Thyroid gland (tissue), 4 donors: ENCODE measurements at regions not wholly inside any gene's neighbourhood (a gene's known extent, or its start where the extent isn't known, plus 50 kb on each side); places are given as distances from the start of the nearest gene placed in this dataset.
"Not testable (repeated sequence)": the region's sequence is repeated elsewhere in the genome, so short reads cannot be mapped to it uniquely, and the experiment has no call there.

Experiments used
- DNase-seq, 2 donors: peaks; one replicate each; pipeline ENCODE4 v3.0.0-alpha.2; 2019
- H3K27ac ChIP-seq, 3 donors: fragments of 200-600 bp; sonication (generic); 1 replicate in 2 of 3; 2 replicates in 1 of 3; pipeline ENCODE4 v1.5.1; 2016 to 2019; ENCODE audit warnings: mild to moderate bottlenecking in 1 of 3, moderate library complexity in 1 of 3
- H3K27me3 ChIP-seq: fragments of 200-600 bp; sonication (generic); one replicate; pipeline ENCODE4 v1.5.1; 2019
- H3K36me3 ChIP-seq, 2 donors: fragments of 200-600 bp; sonication (generic); one replicate each; pipeline ENCODE4 v1.5.1; 2016 to 2019
- H3K4me1 ChIP-seq, 2 donors: fragments of 200-600 bp; sonication (generic); one replicate each; pipeline ENCODE4 v1.5.1; 2017 to 2019
- H3K4me3 ChIP-seq, 3 donors: fragments of 200-600 bp; sonication (generic); replicated peaks in 1 of 3; 1 replicate in 2 of 3; 2 replicates in 1 of 3; pipeline ENCODE4 v1.5.1; 2016; ENCODE audit warnings: mild to moderate bottlenecking in 1 of 3
- H3K9me3 ChIP-seq: fragments of 200-600 bp; sonication (generic); one replicate; pipeline ENCODE4 v1.5.1; 2017
- CTCF ChIP-seq, 6 experiments: fragments of 200-600 bp in 3 of 6; fragments of 450-650 bp in 3 of 6; sonication (generic) in 3 of 6; IDR thresholded peaks; one replicate each; pipeline ENCODE4 v1.5.1; 2016 to 2019; ENCODE audit warnings: antibody characterized with exemption in 6 of 6, mild to moderate bottlenecking in 2 of 6, inconsistent platforms in 1 of 6, moderate library complexity in 1 of 6
- POLR2A ChIP-seq, 2 donors: fragments of 450-650 bp; IDR thresholded peaks; one replicate each; pipeline ENCODE4 v1.6.1; 2017; ENCODE audit warnings: antibody characterized with exemption in 2 of 2, mild to moderate bottlenecking in 2 of 2, moderate library complexity in 1 of 2
- WGBS, 2 donors: methylation state at CpG; one replicate each; pipeline ENCODE4 v1.1.5; 2017; 5-methylcytosine and 5-hydroxymethylcytosine counted together
- intact Hi-C: fragments of 100-400 bp; cut with DNase I; formaldehyde crosslinking; loops from one replicate; pipeline ENCODE4 v1.15.1; 2023

GRCh38 chr12:89154743-89155499 is 197.4 kb downstream of the DUSP6 start:
- DNase-seq: no peak
- H3K9me3 ChIP-seq: no peaks in the 10 kb centered on the region
- H3K27me3 ChIP-seq: no peaks in the 10 kb centered on the region
- TF ChIP-seq POLR2A (IDR thresholded peaks at IDR 0.05) (no peak), CTCF (IDR thresholded peaks at IDR 0.05) (no peak)
- no peak overlapping the region for H3K27ac ChIP-seq
- 83 to 95% methylated on average over 4 of the region's 4 CpGs for WGBS, 2 donors
- H3K36me3 ChIP-seq: no peaks in the 10 kb centered on the region
- no peaks in the 10 kb centered on the region for H3K4me1 ChIP-seq
- intact Hi-C loops: no loop called here
- H3K4me3 ChIP-seq: no peak overlapping the region

DNA sequence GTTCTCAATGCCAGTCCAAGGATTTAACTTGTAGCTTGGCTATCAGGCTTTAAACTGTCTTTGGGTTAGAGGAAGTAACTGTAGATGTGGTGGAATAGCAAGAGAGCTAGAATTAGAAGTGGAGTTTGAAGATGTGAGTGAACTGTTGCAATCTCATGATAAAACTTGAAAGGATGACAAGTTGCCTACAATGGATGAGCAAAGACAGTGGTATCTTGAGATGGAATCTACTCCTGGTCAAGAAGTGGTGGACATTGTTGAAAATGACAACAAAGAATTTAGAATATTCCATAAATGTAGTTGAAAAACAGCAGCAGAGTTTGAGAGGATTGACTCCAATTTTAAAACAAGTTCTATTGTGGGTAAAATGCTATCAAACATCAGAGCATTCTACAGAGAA is 199.0 kb downstream of the DUSP6 start:
- no peak for DNase-seq
- no peaks in the 10 kb centered on the region for H3K9me3 ChIP-seq
- TF ChIP-seq CTCF (IDR thresholded peaks at IDR 0.05) (no peak), POLR2A (IDR thresholded peaks at IDR 0.05) (no peak)
- H3K4me1 ChIP-seq: no peaks in the 10 kb centered on the region
- no peak overlapping the region for H3K4me3 ChIP-seq
- no peaks in the 10 kb centered on the region for H3K27me3 ChIP-seq
- H3K36me3 ChIP-seq: no peaks in the 10 kb centered on the region
- intact Hi-C loops: no loop called here
- no peak overlapping the region for H3K27ac ChIP-seq

GRCh38 chr12:89151536-89151935 is 200.8 kb downstream of the DUSP6 start:
- no peak overlapping the region for H3K27ac ChIP-seq
- intact Hi-C loops: no loop called here

GRCh38 chr12:89150789-89151188 is 201.5 kb downstream of the DUSP6 start:
- WGBS, 2 donors: 91% methylated on average over 3 of the region's 3 CpGs
- H3K9me3 ChIP-seq, H3K27me3 ChIP-seq, intact Hi-C loops, H3K4me3 ChIP-seq, H3K4me1 ChIP-seq, DNase-seq, H3K36me3 ChIP-seq, H3K27ac ChIP-seq: not testable (repeated sequence)

More at GRCh38 chr12:89151536-89151935, 200.8 kb downstream of the DUSP6 start:
- no peak for TF ChIP-seq CTCF (IDR thresholded peaks at IDR 0.05)
- TF ChIP-seq POLR2A (IDR thresholded peaks at IDR 0.05): no peak
- no peak overlapping the region for H3K4me3 ChIP-seq
- DNase-seq: no peak
- no peaks in the 10 kb centered on the region for H3K36me3 ChIP-seq
- no peaks in the 10 kb centered on the region for H3K4me1 ChIP-seq
- H3K27me3 ChIP-seq: no peaks in the 10 kb centered on the region
- no peaks in the 10 kb centered on the region for H3K9me3 ChIP-seq
- WGBS, 2 donors: 65 to 82% methylated on average over 1 of the region's 1 CpG

DNA sequence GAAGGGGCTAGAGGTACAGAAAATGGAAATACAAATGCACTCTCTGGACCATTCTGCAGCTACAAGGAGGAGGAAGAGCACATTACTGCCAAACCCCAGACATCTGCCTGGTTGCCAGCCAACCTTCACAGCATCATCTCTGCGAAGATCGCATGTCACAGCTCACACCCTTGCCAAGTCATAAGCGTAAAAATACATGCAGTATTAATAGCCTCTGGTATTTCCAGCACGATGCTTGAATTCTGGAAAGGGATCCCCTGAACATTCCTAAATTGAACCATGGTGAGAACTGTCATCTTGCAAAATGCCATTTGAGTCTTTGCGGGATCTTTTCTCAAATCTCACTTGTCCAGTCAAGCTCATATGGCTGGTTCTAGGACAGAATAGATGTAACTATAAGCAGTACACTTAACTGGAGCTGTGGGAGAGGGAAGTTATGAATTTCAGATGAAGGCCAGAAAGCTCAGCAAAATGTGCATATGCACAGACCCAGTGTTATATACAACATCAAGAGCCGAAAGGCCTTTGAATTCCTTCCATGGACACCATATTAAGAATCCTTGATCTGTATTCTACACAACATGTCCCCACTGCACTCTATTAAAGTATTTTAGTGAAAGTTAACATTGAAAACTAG is 211.6 kb downstream of the DUSP6 start:
- Histone ChIP-seq H3K27ac (no peak overlapping the region), H3K36me3 (no peaks in the 10 kb centered on the region), H3K9me3 (no peaks in the 10 kb centered on the region), H3K27me3 (no peaks in the 10 kb centered on the region), H3K4me1 (no peaks in the 10 kb centered on the region), H3K4me3 (no peak overlapping the region)
- TF ChIP-seq CTCF (IDR thresholded peaks at IDR 0.05): no peak
- DNase-seq: no peak
- intact Hi-C loops: no loop called here
- 72 to 84% methylated on average over 6 of the region's 6 CpGs for WGBS, 2 donors
